ENCODE measurements at regions not wholly inside any gene's neighbourhood (a gene's known extent, or its start where the extent isn't known, plus 50 kb on each side); places are given as distances from the start of the nearest gene placed in this dataset.
"Not testable (repeated sequence)": the region's sequence is repeated elsewhere in the genome, so short reads cannot be mapped to it uniquely, and the experiment has no call there.

GRCh38 chr2:238502088-238502810 is 75.5 kb downstream of the ASB1 start:
- DNase-seq (ENCODE audit: low spot score) = no peak

DNA sequence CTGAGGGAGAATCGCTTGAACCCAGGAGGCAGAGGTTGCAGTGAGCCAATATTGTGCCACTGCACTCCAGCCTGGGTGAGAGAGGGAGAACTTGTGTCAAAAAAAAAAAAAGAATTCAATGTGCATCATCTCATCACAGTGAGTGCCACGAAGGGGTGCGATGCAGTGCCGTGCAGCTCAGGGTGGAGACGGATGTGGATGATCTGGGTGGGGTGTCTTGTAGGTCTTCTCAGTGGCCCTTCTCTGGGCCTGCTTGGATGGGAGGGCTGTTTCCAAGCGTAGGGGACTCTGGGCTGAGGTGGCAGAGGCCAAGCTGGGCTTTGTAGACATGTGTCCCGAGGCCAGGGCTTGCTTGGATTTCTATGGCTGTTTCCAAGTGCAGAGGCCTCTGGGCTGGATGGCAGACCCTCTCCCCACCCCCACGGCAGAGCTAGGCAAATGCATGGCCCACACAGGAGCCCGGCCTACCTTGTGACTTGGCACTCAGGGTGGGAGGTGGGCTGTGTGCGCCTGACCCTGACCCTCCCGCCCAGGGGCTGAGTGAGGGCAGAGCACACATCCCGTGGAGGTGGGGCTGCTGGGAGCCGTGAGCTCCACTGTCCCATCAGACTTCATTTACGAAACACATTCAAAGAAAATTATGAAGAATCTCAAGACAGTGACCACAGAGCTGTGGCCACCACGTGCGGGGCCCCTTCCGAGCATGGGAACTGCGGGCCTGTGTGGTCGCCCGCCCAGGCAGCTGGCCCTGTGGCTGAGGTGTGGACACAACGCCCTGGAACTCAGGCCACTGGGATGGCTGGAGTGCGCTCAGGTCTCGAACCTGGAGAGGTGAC is 76.4 kb downstream of the ASB1 start:
- no peak for DNase-seq (ENCODE audit: low spot score)

DNA sequence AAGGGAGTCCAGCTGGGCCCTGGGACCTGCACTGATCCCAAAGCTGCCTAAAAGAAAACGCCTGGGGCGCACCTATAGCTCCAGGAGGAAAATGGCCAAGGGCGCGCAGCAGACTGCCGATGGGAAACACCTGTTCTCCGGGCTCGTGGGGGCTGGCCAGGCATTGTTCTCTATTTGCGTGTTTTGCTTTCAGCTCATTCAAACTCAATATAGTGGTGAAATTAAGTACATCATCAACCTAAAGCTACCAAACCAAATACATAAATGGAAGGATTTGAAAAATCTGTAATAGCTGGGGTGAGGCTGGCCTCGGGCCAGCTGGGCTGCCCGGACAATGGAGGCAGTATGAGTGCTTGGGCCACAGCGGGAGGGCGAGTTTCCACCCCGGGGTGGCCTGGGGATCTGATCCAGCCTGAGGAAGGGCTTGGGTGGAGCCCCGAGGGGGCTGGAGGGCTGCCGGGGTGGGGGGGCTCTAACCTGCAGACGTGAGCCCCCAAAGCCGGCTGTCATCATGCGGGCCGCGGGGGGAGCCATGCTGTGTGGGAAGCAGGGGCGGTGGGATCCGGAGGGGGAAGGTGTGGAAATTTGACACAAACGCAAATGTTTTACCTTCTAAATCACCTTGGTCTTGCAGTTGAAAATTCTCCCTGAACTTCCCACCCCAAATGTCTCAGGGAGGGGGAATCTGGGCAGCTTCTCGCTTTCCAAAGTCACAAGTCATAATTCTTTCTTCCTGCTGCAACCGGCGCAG is 77.6 kb downstream of the ASB1 start:
- no peak for DNase-seq (ENCODE audit: low spot score)

DNA sequence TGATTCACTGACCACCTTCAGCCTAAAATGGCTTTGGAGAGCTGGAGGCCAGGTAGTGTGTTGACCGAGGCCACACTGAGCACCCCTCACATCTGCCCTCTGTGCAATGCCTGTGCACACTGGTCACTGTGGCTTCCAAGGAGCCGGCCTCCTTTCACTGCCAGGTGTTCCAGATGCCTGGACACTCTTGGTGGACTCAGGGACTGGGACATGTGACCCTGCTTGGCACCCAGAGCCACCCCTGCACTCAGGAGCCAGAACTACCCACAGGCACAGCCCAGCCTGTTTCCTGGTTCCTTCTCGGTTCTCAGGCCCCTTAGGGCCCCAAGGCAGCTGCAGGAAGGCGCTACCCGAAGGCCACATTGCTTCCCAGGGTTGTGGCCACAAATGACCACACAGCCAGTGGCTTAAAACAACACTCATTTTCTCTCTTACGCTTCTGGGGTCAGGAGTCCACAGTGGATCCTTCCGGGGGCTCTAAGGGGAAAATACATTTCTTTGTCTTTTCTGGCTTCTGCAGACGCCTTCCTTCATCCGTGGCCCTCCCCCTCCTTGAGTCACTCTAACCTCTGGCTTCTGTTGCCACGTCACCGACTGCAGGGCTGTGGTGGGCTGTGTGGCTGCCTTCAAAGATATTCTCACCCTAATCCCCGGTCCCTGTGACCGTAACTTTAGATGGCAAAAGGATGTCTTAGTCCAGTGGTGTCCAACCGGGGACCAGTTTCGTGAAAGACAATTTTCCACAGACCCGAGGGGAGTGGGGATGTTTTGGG is 78.6 kb downstream of the ASB1 start:
- no peak for DNase-seq (ENCODE audit: low spot score)

DNA sequence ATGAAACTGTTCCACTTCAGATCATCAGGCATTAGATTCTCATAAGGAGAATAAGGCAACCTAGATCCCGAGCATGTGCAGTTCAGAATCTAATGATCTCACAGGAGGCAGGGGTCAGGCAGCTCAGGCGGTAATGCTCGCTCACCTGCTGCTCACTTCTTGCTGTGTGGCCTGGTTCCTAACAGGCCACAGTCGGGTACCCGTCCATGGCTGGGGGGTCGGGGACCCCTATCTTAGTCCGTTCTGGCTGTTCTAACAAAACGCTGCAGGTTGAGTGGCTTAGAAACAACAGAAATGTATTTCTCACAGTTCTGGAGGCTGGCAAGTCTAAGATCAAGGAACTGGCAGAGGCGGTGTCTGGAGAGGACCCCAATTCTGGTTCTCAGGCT is 79.2 kb downstream of the ASB1 start:
- DNase-seq (ENCODE audit: low spot score) = no peak

GRCh38 chr2:238506371-238507068 is 79.8 kb downstream of the ASB1 start:
- no peak for DNase-seq (ENCODE audit: low spot score)

GRCh38 chr2:238507836-238508235 is 81.1 kb downstream of the ASB1 start:
- DNase-seq (ENCODE audit: low spot score) = no peak

GRCh38 chr2:238509151-238509835 is 82.6 kb downstream of the ASB1 start:
- DNase-seq (ENCODE audit: low spot score) = no peak

DNA sequence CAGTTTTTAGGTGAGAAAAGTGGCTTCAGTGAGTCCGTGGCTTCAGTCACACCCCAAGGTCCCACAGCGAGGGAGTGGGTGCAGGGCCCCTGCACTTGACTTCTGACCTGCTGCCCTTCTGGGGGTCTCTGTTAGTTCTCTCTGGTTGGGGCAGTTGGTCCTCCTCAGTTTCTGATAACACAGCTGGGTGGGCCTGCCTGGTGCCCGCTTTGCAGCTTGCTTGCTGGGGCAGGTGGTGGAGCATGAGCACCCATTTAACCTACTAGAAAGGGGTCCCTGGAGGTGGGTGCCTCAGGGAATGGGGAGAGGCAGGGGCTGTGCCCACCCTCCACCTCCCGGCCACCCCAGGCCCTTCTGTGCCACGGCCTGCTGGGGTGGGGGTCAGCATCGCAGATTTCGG is 83.2 kb downstream of the ASB1 start:
- no peak for DNase-seq (ENCODE audit: low spot score)

DNA sequence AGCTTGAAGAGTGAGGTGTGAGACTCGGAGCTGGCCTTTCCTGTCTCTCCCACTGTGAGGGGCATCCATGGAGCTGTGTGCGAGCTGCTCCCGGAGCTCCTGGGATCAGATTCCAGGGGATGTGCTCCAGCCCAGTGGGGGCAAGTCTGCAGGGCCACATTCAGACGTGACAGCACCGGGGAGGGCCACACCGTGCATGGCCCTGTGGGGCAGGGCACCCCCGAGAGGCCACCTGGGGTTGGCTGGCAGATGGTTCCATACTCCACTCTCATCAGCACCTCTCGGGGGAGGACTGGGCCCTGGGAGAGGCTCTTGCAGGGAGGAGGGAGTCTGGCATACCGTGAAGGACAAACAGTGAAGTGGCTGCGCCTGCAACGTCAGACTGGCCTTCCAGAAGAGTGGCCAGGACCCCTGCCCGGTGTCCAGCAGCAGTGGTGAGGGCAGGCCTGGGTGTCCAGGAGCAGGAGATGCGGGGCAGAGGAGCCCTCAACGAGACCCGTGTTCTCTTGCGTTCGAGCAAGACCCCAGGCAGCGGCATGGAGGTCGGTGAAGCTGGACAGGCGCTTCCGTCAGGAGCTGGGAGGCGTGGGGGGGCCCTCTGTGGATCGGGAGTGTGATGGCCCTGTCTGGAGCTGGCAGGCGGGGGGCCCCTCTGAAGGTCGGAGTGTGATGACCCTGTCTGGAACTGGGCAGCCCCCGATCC is 84.3 kb downstream of the ASB1 start:
- DNase-seq (ENCODE audit: low spot score) = no peak

DNA sequence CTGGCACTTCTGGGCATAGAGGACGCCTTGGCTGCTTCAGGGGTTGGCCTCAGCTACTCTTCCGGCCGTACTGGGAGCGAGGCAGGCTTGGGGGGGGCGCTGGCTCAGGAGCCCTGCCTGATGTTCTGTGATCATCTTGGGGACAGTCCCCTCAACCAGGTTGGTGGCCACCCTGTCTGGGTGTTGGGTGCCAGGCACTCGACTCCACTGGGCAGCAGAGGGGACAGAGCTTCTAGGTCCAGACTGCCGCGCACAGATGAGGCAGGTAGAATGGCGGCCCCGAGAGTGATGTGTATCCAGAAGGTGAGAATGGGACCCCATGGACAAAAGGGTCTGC is 84.9 kb downstream of the ASB1 start:
- no peak for DNase-seq (ENCODE audit: low spot score)

DNA sequence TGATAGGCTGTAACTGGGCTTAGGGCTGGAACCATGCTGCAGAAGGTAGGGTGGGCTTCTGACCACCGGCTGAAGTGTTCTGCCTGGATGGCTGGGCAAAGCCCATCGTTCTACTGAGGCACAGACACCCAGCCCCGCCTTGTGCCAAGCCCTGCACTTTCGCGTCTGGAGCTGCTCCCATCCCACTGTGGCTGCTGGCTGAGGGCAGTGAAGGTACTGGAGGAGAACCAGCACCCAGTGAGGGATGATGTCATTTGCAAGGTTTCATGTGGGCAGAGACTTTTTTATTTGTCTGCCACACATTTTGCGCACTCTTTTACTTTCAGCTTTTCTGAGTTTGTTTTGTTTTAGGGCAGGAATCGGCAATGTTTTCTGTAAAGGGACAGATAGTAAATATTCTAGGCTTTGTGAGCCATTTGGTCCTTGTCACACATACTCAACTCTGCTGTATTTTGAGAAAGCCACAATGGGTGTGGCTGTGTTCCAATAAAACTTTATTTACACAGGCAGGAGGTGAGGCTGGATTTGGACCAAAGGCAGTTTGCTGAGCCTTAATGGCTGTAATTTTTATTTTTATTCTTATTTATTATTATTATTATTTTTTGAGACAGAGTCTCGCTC is 85.6 kb downstream of the ASB1 start:
- DNase-seq (ENCODE audit: low spot score) = no peak

- no peak for DNase-seq (ENCODE audit: low spot score)
These were observed 86.6 kb downstream of the ASB1 start for GRCh38 chr2:238513346-238513745.

GRCh38 chr2:238514024-238514423 is 87.3 kb downstream of the ASB1 start:
- not testable (repeated sequence) for DNase-seq (ENCODE audit: low spot score)

GRCh38 chr2:238515377-238515776 is 88.7 kb downstream of the ASB1 start:
- DNase-seq (ENCODE audit: low spot score) = no peak

DNA sequence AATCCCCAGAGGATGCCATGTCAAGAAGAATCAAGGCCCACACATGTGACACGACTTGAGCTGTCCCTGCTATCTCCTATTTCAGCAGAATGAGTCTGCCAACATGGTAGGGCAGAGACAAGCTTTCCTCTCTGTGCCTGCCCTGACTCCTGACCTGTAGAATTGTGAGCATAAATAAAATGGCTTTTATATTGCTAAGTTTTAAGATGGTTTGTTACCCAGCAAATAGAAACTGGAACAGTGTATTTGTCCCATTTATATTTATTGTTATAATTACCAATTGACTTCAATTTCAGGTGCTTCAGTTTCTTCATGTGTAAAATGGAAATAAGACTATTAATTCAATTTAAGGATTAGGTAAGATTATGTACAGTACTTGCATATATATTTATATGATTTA is 90.5 kb downstream of the ASB1 start:
- DNase-seq (ENCODE audit: low spot score) = no peak

DNA sequence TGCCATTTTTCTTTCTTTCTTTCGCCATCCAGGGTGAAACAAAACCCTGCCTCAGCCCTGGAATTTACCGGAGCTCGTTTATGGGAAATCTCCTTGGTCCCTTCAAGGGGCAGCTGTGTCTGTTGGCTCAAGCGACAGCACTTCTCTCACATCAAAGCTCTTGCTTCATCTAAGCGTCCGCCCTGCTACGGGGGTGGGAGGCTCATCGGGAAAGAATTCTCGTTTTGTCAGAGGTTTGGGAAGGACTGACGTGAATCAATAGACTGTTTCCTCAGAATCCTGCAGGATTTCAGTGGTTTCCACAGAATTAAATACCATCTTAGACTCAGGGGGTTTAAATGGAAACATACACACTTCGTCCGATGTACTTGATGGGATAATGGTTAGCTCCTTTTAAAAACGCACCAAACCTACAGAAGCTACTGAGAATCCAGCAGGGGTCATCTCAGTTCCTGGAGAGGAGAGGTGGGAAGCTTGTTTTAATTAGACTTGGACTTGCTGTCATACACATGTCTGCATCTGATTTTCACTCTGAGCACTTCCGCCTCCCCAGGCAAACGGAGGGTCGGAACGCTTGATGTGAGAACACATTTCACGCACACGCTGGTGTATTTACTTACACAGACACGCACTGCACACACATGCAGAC is 91.6 kb downstream of the ASB1 start:
- no peak for DNase-seq (ENCODE audit: low spot score)

GRCh38 chr2:238518821-238519186 is 92.1 kb downstream of the ASB1 start:
- no peak for DNase-seq (ENCODE audit: low spot score)

GRCh38 chr2:238520359-238520886 is 93.7 kb downstream of the ASB1 start:
- no peak for DNase-seq (ENCODE audit: low spot score)

Measured in CD4-positive, alpha-beta T cell treated with Interleukin-2 at 100 ng/mL for 4 hours (primary cell).